Endothelial cell of umbilical vein (primary cell): ENCODE measurements at regions not wholly inside any gene's neighbourhood (a gene's known extent, or its start where the extent isn't known, plus 50 kb on each side); places are given as distances from the start of the nearest gene placed in this dataset.

Experiments used
- EZH2 ChIP-seq: IDR thresholded peaks from 2 replicates; pipeline ENCODE4 v1.6.1; 2012; ENCODE audit warnings: borderline replicate concordance, low read depth, mild to moderate bottlenecking, moderate library complexity, low read length, inconsistent platforms; ENCODE audit not compliant: severe bottlenecking
- GATA2 ChIP-seq: IDR thresholded peaks from 2 replicates; pipeline ENCODE4 v1.7.0; 2011; ENCODE audit warnings: low read depth, mild to moderate bottlenecking, moderate library complexity, mixed read lengths, low read length; ENCODE audit not compliant: insufficient read length, insufficient read depth
- JUN ChIP-seq: IDR thresholded peaks from 2 replicates; pipeline ENCODE4 v1.6.1; 2011; ENCODE audit warnings: borderline replicate concordance, low read depth; ENCODE audit not compliant: insufficient read length, insufficient read depth
- MYC ChIP-seq: IDR thresholded peaks from one replicate; pipeline ENCODE4 v1.6.1; 2011; ENCODE audit warnings: mild to moderate bottlenecking, low read depth, low read length
- POLR2A ChIP-seq: IDR thresholded peaks from 2 replicates; pipeline ENCODE4 v1.6.1; 2012; ENCODE audit warnings: low read depth, mild to moderate bottlenecking, control low read depth, low read length
- POLR2AphosphoS5 ChIP-seq: IDR thresholded peaks from 2 replicates; pipeline ENCODE4 v1.6.1; 2012; ENCODE audit warnings: low read depth, mild to moderate bottlenecking, control low read depth, low read length, moderate library complexity; ENCODE audit not compliant: insufficient read depth
- TF ChIP-seq, protein P1 (sequence below), 2 donors: IDR thresholded peaks; 1 replicate in 1 of 2; 2 replicates in 1 of 2; pipeline ENCODE4 v1.5.1; 2011; ENCODE audit warnings: low read length in 2 of 2, mild to moderate bottlenecking in 2 of 2, moderate library complexity in 2 of 2, control low read depth in 1 of 2, inconsistent platforms in 1 of 2, low read depth in 1 of 2; ENCODE audit not compliant: insufficient read depth in 1 of 2; ENCODE audit errors: extremely low read depth in 1 of 2
- TF ChIP-seq, protein P2 (sequence below): IDR thresholded peaks from 2 replicates; pipeline ENCODE4 v1.6.1; 2011; ENCODE audit not compliant: insufficient read depth, insufficient read length

DNA sequence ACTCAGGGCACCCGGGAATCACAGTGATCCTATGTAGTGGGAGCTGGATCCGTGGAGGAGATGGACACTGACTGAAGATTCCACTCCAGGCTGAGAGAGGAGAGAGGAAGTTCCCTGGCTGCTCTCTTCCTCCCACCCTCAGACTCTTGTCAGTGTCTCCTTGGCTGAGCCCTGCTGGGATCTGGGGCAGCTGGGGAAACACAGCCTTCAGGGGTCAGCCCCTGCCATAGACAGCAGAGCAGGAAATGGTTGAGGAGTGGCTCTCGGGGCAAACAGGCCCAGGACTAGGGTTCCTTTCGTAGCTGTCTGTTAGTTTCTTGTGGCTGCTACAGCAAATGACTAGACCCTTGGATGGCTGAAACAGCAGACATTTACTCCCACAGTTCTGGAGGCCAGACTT is 174.4 kb upstream of the BMPER start:
- TF ChIP-seq, protein P1, sequence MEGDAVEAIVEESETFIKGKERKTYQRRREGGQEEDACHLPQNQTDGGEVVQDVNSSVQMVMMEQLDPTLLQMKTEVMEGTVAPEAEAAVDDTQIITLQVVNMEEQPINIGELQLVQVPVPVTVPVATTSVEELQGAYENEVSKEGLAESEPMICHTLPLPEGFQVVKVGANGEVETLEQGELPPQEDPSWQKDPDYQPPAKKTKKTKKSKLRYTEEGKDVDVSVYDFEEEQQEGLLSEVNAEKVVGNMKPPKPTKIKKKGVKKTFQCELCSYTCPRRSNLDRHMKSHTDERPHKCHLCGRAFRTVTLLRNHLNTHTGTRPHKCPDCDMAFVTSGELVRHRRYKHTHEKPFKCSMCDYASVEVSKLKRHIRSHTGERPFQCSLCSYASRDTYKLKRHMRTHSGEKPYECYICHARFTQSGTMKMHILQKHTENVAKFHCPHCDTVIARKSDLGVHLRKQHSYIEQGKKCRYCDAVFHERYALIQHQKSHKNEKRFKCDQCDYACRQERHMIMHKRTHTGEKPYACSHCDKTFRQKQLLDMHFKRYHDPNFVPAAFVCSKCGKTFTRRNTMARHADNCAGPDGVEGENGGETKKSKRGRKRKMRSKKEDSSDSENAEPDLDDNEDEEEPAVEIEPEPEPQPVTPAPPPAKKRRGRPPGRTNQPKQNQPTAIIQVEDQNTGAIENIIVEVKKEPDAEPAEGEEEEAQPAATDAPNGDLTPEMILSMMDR (IDR thresholded peaks at IDR 0.05; ENCODE audit: extremely low read depth in 1 of 2, insufficient read depth in 1 of 2, low read depth in 1 of 2, low read length in 2 of 2) = no peak
- TF ChIP-seq EZH2 (no peak), POLR2AphosphoS5 (no peak), POLR2A (no peak), JUN (no peak), MYC (no peak), GATA2 (no peak)
- TF ChIP-seq, protein P2, sequence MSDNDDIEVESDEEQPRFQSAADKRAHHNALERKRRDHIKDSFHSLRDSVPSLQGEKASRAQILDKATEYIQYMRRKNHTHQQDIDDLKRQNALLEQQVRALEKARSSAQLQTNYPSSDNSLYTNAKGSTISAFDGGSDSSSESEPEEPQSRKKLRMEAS = no peak
